HepG2 (cell line): ENCODE measurements at regions not wholly inside any gene's neighbourhood (a gene's known extent, or its start where the extent isn't known, plus 50 kb on each side); places are given as distances from the start of the nearest gene placed in this dataset.

ENCODE experiments used
- GFI1 ChIP-seq: sonication (generic); formaldehyde crosslinking; IDR thresholded peaks from 2 replicates; pipeline ENCODE4 v1.5.0; 2020; ENCODE audit warnings: missing genetic modification reagents, mild to moderate bottlenecking, borderline replicate concordance
- MAZ ChIP-seq, 2 experiments: sonication (generic) in 1 of 2; formaldehyde crosslinking in 1 of 2; IDR thresholded peaks; 2 replicates each; pipeline versions ENCODE4 v1.5.0 to v1.6.1; 2012 to 2020; ENCODE audit warnings: low read depth in 2 of 2, mild to moderate bottlenecking in 2 of 2, borderline replicate concordance in 1 of 2, improper control_type of control experiment in 1 of 2, low read length in 1 of 2, missing genetic modification reagents in 1 of 2, moderate library complexity in 1 of 2
- MIER2 ChIP-seq: IDR thresholded peaks from 2 replicates; pipeline ENCODE4 v1.6.1; 2016; ENCODE audit warnings: missing biosample characterization, missing genetic modification reagents
- NKX3-1 ChIP-seq: sonication (generic); formaldehyde crosslinking; IDR thresholded peaks from 2 replicates; pipeline ENCODE4 v1.5.0; 2020; ENCODE audit warnings: missing genetic modification reagents
- NONO ChIP-seq, 2 experiments: fragments of 450-650 bp in 1 of 2; sonication (generic) in 1 of 2; formaldehyde crosslinking in 1 of 2; IDR thresholded peaks in 1 of 2; conservative IDR thresholded peaks in 1 of 2; 2 replicates each; pipeline versions ENCODE4 v1.6.1 to v1.8.0; 2017 to 2022; ENCODE audit warnings: mild to moderate bottlenecking in 1 of 2, missing genetic modification reagents in 1 of 2, moderate library complexity in 1 of 2
- POLR2G ChIP-seq: fragments of 200-400 bp; formaldehyde crosslinking; IDR thresholded peaks from 2 replicates; pipeline ENCODE4 v1.6.1; 2018; ENCODE audit warnings: mild to moderate bottlenecking, low read depth, low read length, moderate library complexity
- RAD51 ChIP-seq: fragments of 450-650 bp; IDR thresholded peaks from 2 replicates; pipeline ENCODE4 v1.6.1; 2016; ENCODE audit warnings: borderline replicate concordance
- RFXAP ChIP-seq: sonication (generic); formaldehyde crosslinking; IDR thresholded peaks from 2 replicates; pipeline ENCODE4 v1.4.0; 2020; ENCODE audit warnings: missing genetic modification reagents, borderline replicate concordance
- SAP130 ChIP-seq: IDR thresholded peaks from 2 replicates; pipeline ENCODE4 v1.6.1; 2016; ENCODE audit warnings: low read depth
- TBL1XR1 ChIP-seq: fragments of 150-350 bp; IDR thresholded peaks from 2 replicates; pipeline ENCODE4 v1.6.1; 2014; ENCODE audit warnings: borderline replicate concordance, low read length; ENCODE audit not compliant: partially characterized antibody
- TERF1 ChIP-seq: sonication (generic); formaldehyde crosslinking; IDR thresholded peaks from 2 replicates; pipeline ENCODE4 v1.8.0; 2022; ENCODE audit warnings: mild to moderate bottlenecking, missing genetic modification reagents, moderate library complexity
- ZBTB44 ChIP-seq: sonication (generic); formaldehyde crosslinking; IDR thresholded peaks from 2 replicates; pipeline ENCODE4 v1.4.0; 2020; ENCODE audit warnings: missing genetic modification reagents
- ZBTB46 ChIP-seq: sonication (generic); formaldehyde crosslinking; IDR thresholded peaks from 2 replicates; pipeline ENCODE4 v1.4.0; 2020; ENCODE audit warnings: mild to moderate bottlenecking, missing genetic modification reagents, borderline replicate concordance
- ZHX1 ChIP-seq: sonication (generic); formaldehyde crosslinking; IDR thresholded peaks from 2 replicates; pipeline ENCODE4 v1.8.1; 2022; ENCODE audit warnings: low read depth, mild to moderate bottlenecking, missing genetic modification reagents
- ZNF280B ChIP-seq: sonication (generic); formaldehyde crosslinking; IDR thresholded peaks from 2 replicates; pipeline ENCODE4 v1.5.0; 2020; ENCODE audit warnings: missing genetic modification reagents, mild to moderate bottlenecking, borderline replicate concordance
- ZNF329 ChIP-seq: sonication (generic); formaldehyde crosslinking; IDR thresholded peaks from 2 replicates; pipeline ENCODE4 v1.9.0; 2021; ENCODE audit warnings: low read depth, mild to moderate bottlenecking, missing genetic modification reagents
- ZNF337 ChIP-seq: sonication (generic); formaldehyde crosslinking; IDR thresholded peaks from 2 replicates; pipeline ENCODE4 v1.5.1; 2020; ENCODE audit warnings: missing genetic modification reagents, low read depth, mild to moderate bottlenecking, borderline replicate concordance
- ZNF619 ChIP-seq: sonication (generic); formaldehyde crosslinking; IDR thresholded peaks from 2 replicates; pipeline ENCODE4 v1.4.0; 2020; ENCODE audit warnings: mild to moderate bottlenecking, missing genetic modification reagents
- ZSCAN12 ChIP-seq: sonication (generic); formaldehyde crosslinking; IDR thresholded peaks from 2 replicates; pipeline ENCODE4 v1.9.0; 2021; ENCODE audit warnings: mild to moderate bottlenecking, missing genetic modification reagents

- TF ChIP-seq ZNF337 (CRISPR knock-in tag) (no peak), TERF1 (CRISPR knock-in tag) (no peak), ZNF619 (CRISPR knock-in tag) (no peak), GFI1 (CRISPR knock-in tag) (peak; percentile 55; the same call in 1 of the 2 replicates), NONO (IDR thresholded peaks at IDR 0.05) (no peak), NONO (CRISPR knock-in tag; conservative IDR thresholded peaks at IDR 0.05) (0 out of 2 replicates have a peak, but pooled peaks have one; percentile 20), MIER2 (CRISPR knock-in tag) (no peak), POLR2G (peak; percentile 32; the same call in 1 of the 2 replicates), ZBTB46 (no peak), RAD51 (peak; percentile 79), TBL1XR1 (peak; percentile 21), SAP130 (peak; percentile 71; the same call in 1 of the 2 replicates), ZSCAN12 (CRISPR knock-in tag) (no peak), ZNF280B (CRISPR knock-in tag) (no peak), ZNF329 (CRISPR knock-in tag) (no peak), ZHX1 (CRISPR knock-in tag) (no peak), NKX3-1 (CRISPR knock-in tag) (no peak), RFXAP (CRISPR knock-in tag) (peak; percentile 33; the same call in 1 of the 2 replicates), MAZ (IDR thresholded peaks at IDR 0.05; ENCODE audit: borderline replicate concordance, low read depth, low read length) (no peak), MAZ (CRISPR knock-in tag; IDR thresholded peaks at IDR 0.05; ENCODE audit: low read depth) (no peak), ZBTB44 (no peak)
Measured at GRCh38 chr14:89013098-89013504, 188.7 kb downstream of the TTC8 start (continued).
